ENCODE measurements at regions not wholly inside any gene's neighbourhood (a gene's known extent, or its start where the extent isn't known, plus 50 kb on each side); places are given as distances from the start of the nearest gene placed in this dataset.

- no peaks in the 10 kb centered on the region for H3K27me3 ChIP-seq
- H3K36me3 ChIP-seq (replicated peaks; ENCODE audit: insufficient read depth, low read depth): no peaks in the 10 kb centered on the region
- H3K4me1 ChIP-seq (ENCODE audit: insufficient read depth): no peaks in the 10 kb centered on the region
- H4K20me1 ChIP-seq (ENCODE audit: insufficient read depth, poor library complexity, severe bottlenecking): no peaks in the 10 kb centered on the region
- DNase-seq (ENCODE audit: low spot score): no peak
- no peaks in the 10 kb centered on the region for H3K9me3 ChIP-seq (ENCODE audit: low read depth)
- H3K9me2 ChIP-seq (replicated peaks; ENCODE audit: insufficient read depth): no peaks in the 10 kb centered on the region
- no peak overlapping the region for H3K4me3 ChIP-seq
- no peak overlapping the region for H3K27ac ChIP-seq
- no peak overlapping the region for H2AFZ ChIP-seq
- no peaks in the 10 kb centered on the region for H3K79me2 ChIP-seq
- TF ChIP-seq CTCF (IDR thresholded peaks at IDR 0.05; ENCODE audit: poor library complexity) (no peak), EZH2phosphoT487 (IDR thresholded peaks at IDR 0.05; ENCODE audit: low read depth, severe bottlenecking, unreplicated experiment) (no peak), EZH2 (IDR thresholded peaks at IDR 0.05; ENCODE audit: borderline replicate concordance) (no peak)
- WGBS (ENCODE audit: low lambda C conversion rate, missing lambda C conversion rate): 53% methylated on average over 6 of the region's 6 CpGs
- no peak overlapping the region for H3K4me2 ChIP-seq
These were observed 154.7 kb downstream of the BEND2 start for GRCh38 chrX:18065956-18066355.

DNA sequence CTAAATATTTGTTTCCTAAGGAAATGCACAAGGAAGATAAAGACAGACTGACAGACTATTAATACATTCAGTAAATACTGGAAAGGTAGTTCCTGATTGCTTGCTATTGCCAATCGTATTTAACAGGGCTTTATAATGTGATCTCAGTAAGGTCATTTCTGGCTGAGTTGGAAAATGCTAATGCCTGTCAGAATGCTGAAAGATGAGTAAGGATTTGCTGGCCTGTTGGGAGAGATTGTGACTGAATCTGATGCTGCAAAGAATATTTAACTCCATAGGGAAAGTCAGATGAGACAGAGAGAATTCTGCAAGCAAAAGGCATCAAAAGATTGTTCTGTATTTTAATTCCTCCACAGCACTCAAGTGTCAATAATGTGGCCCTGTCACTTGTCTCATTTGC lies 169.0 kb downstream of the BEND2 start:
- peaks cover 5% of the 10 kb centered on the region for H3K9me3 ChIP-seq (ENCODE audit: low read depth)
- H2AFZ ChIP-seq: no peak overlapping the region
- no peaks in the 10 kb centered on the region for H3K4me1 ChIP-seq (ENCODE audit: insufficient read depth)
- no peak overlapping the region for H3K4me2 ChIP-seq
- H3K36me3 ChIP-seq (replicated peaks; ENCODE audit: insufficient read depth, low read depth): no peaks in the 10 kb centered on the region
- DNase-seq (ENCODE audit: low spot score): no peak
- no peaks in the 10 kb centered on the region for H3K9me2 ChIP-seq (replicated peaks; ENCODE audit: insufficient read depth)
- TF ChIP-seq CTCF (IDR thresholded peaks at IDR 0.05; ENCODE audit: poor library complexity) (no peak), EZH2phosphoT487 (IDR thresholded peaks at IDR 0.05; ENCODE audit: low read depth, severe bottlenecking, unreplicated experiment) (no peak), EZH2 (IDR thresholded peaks at IDR 0.05; ENCODE audit: borderline replicate concordance) (no peak)
- H3K79me2 ChIP-seq: no peaks in the 10 kb centered on the region
- no peaks in the 10 kb centered on the region for H4K20me1 ChIP-seq (ENCODE audit: insufficient read depth, poor library complexity, severe bottlenecking)
- H3K4me3 ChIP-seq: no peak overlapping the region
- WGBS (ENCODE audit: low lambda C conversion rate, missing lambda C conversion rate): 63% methylated on average over 1 of the region's 1 CpG
- H3K27ac ChIP-seq: no peak overlapping the region
- H3K27me3 ChIP-seq: no peaks in the 10 kb centered on the region

- no peak for TF ChIP-seq EZH2 (IDR thresholded peaks at IDR 0.05; ENCODE audit: borderline replicate concordance)
- TF ChIP-seq CTCF (IDR thresholded peaks at IDR 0.05; ENCODE audit: poor library complexity): no peak
- TF ChIP-seq EZH2phosphoT487 (IDR thresholded peaks at IDR 0.05; ENCODE audit: low read depth, severe bottlenecking, unreplicated experiment): no peak
- no peak for DNase-seq (ENCODE audit: low spot score)
- Histone ChIP-seq H3K79me2 (no peaks in the 10 kb centered on the region), H3K9me2 (replicated peaks; ENCODE audit: insufficient read depth) (no peaks in the 10 kb centered on the region), H3K9me3 (ENCODE audit: low read depth) (no peaks in the 10 kb centered on the region), H3K4me2 (no peak overlapping the region), H3K27ac (no peak overlapping the region), H2AFZ (no peak overlapping the region), H3K4me3 (no peak overlapping the region), H3K27me3 (no peaks in the 10 kb centered on the region), H3K36me3 (replicated peaks; ENCODE audit: insufficient read depth, low read depth) (no peaks in the 10 kb centered on the region), H4K20me1 (ENCODE audit: insufficient read depth, poor library complexity, severe bottlenecking) (no peaks in the 10 kb centered on the region), H3K4me1 (ENCODE audit: insufficient read depth) (no peaks in the 10 kb centered on the region)
- 75% methylated on average over 3 of the region's 3 CpGs for WGBS (ENCODE audit: low lambda C conversion rate, missing lambda C conversion rate)
These were observed 173.2 kb downstream of the BEND2 start for GRCh38 chrX:18047491-18047890.

GRCh38 chrX:18045436-18045835 lies 175.2 kb downstream of the BEND2 start:
- Histone ChIP-seq H3K9me3 (ENCODE audit: low read depth) (no peaks in the 10 kb centered on the region), H3K79me2 (no peaks in the 10 kb centered on the region), H3K27ac (peak overlapping the region; percentile 60), H3K27me3 (no peaks in the 10 kb centered on the region), H3K36me3 (replicated peaks; ENCODE audit: insufficient read depth, low read depth) (no peaks in the 10 kb centered on the region), H3K4me3 (no peak overlapping the region), H3K9me2 (replicated peaks; ENCODE audit: insufficient read depth) (no peaks in the 10 kb centered on the region), H2AFZ (no peak overlapping the region), H4K20me1 (ENCODE audit: insufficient read depth, poor library complexity, severe bottlenecking) (no peaks in the 10 kb centered on the region), H3K4me2 (no peak overlapping the region), H3K4me1 (ENCODE audit: insufficient read depth) (no peaks in the 10 kb centered on the region)
- TF ChIP-seq EZH2phosphoT487 (IDR thresholded peaks at IDR 0.05; ENCODE audit: low read depth, severe bottlenecking, unreplicated experiment): no peak
- TF ChIP-seq CTCF (IDR thresholded peaks at IDR 0.05; ENCODE audit: poor library complexity): no peak
- no peak for TF ChIP-seq EZH2 (IDR thresholded peaks at IDR 0.05; ENCODE audit: borderline replicate concordance)
- DNase-seq (ENCODE audit: low spot score): peak; percentile 19
- 44% methylated on average over 2 of the region's 2 CpGs for WGBS (ENCODE audit: low lambda C conversion rate, missing lambda C conversion rate)

All from hepatocyte (in vitro differentiated cells).